B cell (primary cell): ENCODE measurements at regions not wholly inside any gene's neighbourhood (a gene's known extent, or its start where the extent isn't known, plus 50 kb on each side); places are given as distances from the start of the nearest gene placed in this dataset.

Source experiments
- CTCF ChIP-seq: fragments of 200-600 bp; IDR thresholded peaks from one replicate; pipeline ENCODE4 v1.8.0; 2022; ENCODE audit warnings: antibody characterized with exemption, mild to moderate bottlenecking
- EZH2 ChIP-seq: IDR thresholded peaks from 2 replicates; pipeline ENCODE4 v1.6.1; 2012; ENCODE audit warnings: borderline replicate concordance, low read depth, mild to moderate bottlenecking, moderate library complexity, low read length; ENCODE audit not compliant: insufficient read depth, poor library complexity, severe bottlenecking

GRCh38 chr18:78589916-78590437 lies 389.6 kb upstream of the SALL3 start:
- no peak for TF ChIP-seq EZH2
- no peak for TF ChIP-seq CTCF
